COLO668 (cell line): ENCODE measurements at regions not wholly inside any gene's neighbourhood (a gene's known extent, or its start where the extent isn't known, plus 50 kb on each side); places are given as distances from the start of the nearest gene placed in this dataset.
"Not testable (repeated sequence)": the region's sequence is repeated elsewhere in the genome, so short reads cannot be mapped to it uniquely, and the experiment has no call there.

Experiments used
- DNase-seq: peaks from one replicate; lab custom pipeline; 2025; ENCODE audit not compliant: unreplicated experiment; lab: John Stamatoyannopoulos, UW

DNA sequence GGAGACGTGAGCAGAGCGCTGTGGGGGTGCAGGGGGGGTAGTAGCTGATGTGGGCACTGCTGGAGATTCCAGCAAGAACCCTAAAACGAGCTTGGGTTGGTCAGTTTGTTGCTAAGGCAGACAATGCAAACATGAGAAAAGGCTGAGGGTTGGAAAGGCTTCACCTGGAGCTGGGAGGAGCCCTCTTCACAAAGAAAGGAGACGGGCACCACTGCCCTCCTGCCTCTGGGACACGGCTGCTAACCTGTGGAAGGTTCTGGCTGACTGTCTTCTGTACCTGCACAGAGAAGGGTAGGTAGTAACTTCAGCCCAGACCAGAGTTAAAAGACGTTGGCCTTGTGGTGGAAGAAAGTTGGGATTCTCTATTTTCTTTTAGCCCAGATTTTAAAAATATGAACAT is 108.7 kb downstream of the SUCLA2 start:
- no peak for DNase-seq

DNA sequence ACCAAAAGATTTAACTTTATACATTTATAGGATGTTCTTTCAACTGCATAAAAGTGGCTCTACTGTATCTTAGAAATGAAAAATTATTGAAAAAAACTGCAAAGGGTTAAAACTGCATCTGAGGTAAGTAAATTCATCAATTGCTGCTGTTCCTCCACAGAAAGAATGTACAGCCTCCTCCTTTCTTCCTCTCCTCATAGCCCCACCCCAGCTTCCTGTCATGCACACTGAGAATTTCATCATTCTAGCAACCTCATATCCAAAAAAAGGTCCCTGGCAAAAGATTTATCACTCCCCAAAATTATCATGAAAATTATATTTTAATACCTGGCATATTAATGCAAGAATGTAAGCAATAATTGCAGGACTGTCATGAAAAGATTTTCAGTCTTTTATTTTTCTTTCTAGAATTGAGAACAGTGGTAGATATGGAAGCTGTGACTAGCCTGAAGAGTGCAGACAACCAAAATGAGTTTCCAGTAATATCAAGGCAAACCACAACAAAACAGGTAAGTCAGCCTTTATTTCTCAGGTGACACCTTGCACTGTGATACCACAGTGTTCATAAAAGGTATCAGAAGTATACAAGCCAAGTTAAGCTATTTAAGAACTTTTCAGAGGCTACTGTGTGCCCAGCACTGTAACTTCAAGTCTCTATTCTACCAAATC is 110.8 kb downstream of the SUCLA2 start:
- no peak for DNase-seq

GRCh38 chr13:47886314-47886713 is 114.8 kb downstream of the SUCLA2 start:
- no peak for DNase-seq

DNA sequence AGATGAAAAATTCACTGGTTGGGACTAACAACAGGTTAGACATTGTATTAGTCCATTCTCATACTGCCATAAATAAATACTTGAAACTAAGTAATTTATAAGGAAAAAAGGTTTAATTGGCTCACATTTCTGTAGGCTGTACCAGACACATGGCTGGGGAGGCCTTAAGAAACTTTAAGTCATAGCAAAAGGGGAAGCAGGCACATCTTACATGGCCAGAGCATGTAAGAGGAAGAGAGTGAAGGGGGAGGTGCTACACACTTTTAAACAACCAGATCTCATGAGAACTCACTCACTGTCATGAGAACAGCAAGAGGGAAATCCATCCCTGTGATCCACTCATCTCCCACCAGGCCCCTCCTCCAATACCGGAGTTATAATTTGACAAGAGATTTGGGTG is 125.9 kb downstream of the SUCLA2 start:
- no peak for DNase-seq

GRCh38 chr13:47873987-47874386 is 127.1 kb downstream of the SUCLA2 start:
- not testable (repeated sequence) for DNase-seq

DNA sequence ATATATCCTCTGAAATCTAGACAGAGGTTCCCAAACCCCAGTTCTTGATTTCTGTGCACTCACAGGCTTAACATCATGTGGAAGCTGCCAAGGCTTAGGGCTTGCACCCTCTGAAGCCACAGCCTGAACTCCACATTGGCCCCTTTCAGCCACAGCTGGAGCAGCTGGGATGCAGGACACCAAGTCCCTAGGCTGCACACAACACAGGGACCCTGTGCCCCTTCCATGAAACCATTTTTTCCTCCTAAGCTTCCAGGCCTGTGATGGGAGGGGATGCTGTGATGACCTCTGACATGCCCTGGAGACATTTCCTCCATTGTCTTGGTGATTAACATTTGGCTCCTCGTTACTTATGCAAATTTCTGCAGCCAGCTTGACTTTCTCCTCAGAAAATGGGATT is 127.8 kb downstream of the SUCLA2 start:
- not testable (repeated sequence) for DNase-seq

DNA sequence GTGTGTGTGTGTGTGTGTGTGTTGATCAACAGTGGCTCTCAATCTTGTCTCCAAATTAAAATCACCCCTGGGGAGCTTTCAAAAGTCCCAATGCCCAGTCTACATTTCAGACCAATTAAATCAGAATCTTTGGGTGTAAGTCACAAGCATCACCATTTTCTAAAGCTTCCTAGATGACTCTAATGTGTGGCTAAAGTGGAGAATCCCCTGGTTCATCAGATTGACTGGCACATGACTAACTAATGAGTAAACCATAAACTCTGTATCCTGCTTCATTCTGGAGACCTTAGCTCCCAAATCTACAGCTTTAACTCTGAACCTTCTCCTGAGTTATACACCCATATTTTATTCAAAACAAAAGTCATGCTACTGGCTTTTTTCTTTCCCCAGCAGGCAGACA is 131.3 kb downstream of the SUCLA2 start:
- no peak for DNase-seq

DNA sequence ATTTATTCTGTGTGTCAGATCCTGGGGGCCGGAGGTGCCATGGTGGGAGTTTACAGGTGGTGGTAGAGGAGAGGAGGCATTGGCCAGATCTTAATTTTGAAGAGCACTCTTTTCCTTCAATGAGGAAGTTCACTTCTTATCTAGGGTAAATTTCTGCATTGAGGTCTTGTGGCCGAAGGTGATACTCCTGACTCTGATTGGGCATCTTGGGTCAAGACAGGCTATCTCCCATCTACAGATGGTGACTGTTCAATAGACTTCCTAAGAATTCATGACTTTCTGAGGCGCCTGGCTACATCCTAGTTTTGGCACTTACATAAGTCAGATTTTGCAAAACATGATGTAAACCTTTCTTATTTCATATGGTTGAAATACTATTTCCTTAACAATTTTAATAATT is 135.2 kb downstream of the SUCLA2 start:
- no peak for DNase-seq

DNA sequence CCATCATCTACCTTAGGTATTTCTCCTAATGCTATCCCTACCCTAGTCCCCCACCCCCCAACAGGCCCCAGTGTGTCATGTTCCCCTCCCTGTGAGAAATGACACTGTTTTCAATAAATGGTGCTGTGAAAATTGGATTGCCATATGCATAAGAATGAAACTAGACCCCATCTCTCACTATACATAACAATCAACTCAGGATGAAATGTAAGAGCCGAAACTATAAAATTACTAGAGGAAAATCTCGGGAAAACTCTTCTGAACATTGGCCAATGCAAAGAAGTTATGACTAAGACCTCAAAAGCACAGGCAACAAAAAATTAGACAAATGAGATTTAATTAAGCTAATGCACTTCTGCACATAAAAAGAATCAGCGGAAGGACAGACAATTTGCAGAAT is 138.2 kb downstream of the SUCLA2 start:
- no peak for DNase-seq

GRCh38 chr13:47859165-47859564 is 141.9 kb downstream of the SUCLA2 start:
- DNase-seq, result no peak

DNA sequence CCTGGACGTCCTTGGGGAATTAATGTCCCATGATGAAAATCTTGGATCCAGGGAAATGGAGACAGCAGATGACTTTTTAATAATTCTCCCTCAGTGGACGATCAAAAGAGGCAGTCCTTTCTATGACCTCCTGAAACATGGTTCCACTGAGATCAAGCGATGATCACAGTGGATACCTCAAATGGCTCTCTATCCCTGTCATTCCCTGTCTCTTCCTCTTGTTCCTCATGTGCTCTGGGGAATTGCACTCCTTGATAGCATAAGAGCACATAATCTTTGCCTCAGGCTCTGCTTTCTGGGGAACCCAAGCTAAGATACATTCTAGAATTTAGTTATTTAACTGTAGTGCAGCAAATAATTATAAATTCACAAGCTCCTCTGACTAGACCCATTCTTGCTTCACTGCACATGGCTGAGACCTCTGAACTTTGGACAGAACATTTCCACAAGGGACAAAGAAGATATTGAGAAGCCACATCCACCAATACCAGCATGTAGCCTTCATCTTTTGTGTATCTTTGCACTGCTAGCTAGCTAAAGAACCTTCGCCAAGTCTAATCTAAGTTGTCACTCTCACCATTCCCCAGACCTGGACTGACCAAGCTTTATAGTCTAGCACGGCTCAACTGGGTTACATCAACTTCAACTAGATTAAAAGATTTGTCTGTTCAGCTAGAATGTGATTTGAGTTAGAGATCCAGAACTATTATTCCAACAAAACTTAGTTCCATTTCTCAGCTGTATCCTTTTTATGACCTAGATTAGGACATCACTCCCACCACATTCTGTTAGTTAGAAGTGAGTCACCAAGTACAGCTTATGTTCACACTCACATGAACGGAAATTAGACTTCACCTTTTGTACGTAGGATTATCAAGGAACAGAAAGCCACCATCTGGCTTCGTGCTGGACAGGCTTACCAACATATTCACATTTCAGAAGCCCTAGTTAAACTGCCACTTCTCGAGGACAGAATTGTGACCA is 142.7 kb downstream of the SUCLA2 start:
- no peak for DNase-seq

DNA sequence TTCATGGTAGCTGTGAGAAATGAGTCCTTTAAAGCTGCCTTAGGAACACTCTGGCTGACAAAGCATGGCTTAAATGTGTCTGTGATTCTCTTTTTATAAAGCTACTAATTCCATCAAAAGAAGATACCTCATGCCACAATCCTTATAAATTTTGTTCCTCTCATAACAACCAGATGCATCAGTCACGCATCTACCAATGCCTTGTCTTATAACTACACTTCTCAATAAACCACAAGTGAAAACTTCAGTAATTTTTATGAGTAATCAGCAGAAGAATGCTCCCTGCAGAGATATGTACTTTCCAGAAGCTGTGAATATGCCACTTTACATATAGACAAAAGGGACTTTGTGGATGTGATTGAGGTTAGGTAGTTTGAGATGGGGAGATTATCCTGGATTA is 147.8 kb downstream of the SUCLA2 start:
- no peak for DNase-seq

- no peak for DNase-seq
Measured at GRCh38 chr13:47846886-47847285, 154.2 kb downstream of the SUCLA2 start.

DNA sequence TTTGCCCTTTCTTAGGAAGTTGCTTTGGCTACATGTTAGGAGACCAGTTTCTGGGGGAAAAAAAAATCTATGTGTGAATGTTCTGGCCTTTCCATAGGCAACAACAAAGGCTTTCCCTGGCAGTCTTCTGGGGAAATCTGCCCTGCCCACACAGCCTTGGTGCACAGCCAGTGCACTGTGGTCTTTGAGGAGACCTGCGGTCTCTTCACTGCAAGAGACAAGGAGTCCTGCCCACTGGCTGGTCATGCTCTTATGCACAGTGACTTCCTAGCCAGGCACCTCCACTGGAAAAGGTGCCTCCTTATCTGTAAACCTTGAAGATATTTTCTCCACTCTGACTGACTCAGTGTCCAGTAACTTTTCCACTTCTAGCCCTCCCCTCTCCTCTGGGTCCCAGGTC is 155.1 kb downstream of the SUCLA2 start:
- no peak for DNase-seq

DNA sequence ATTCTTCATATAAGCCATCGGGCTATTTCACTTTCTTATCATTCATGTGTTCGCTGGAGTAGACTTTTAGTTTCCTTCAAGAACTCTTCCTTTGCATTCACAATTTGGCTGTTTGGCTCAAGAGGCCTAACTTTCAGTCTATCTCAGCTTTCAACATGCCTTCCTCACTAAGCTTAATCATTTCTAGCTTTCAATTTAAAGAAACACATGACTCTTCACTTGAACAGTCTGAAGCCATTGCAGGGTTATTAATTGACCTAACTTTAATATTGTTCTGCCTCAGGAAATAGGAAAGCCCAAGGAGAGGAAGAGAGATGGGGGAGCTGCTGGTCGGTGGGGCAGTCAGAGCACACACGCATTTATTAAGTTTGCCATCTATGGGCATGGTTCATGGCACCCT is 158.1 kb downstream of the SUCLA2 start:
- DNase-seq, result no peak

DNA sequence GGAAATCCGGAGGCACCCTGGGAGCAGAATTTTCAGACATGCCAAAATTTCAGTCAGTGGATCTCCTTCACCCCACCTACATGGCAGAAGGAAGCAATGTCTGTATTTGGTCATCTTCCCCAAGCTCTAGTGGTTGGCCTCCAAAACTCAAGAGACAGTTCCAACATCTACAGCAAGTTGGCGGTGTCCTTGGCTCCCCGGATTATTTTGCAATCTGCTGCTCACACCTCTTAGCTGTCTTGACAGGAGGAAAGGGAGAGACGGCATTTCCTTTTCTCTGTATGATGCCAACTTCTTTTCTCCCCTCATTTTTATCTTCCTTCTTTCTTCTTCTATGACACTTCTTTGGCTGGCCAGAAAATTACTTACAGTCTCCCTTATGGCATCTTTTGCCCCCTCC is 159.9 kb downstream of the SUCLA2 start:
- DNase-seq, result no peak

DNA sequence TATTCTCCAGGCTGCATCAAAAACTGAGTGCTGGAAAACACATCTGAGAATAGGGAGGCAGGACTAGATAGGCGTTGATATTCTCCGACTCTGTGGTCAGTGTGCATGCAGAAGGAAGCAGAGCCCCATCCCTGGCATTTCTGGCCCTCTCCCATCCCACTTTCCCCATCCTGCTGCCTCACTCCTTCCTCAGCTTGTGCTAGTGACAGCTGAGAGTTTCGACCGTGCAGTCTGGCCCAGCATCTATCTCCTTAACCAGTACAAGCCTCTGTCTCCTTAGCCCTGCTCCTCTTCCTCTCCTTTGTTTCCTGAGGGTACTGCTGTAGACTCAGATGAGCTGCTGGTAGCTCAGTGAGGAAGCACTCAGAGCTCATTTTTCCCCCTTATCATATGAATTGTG is 163.2 kb downstream of the SUCLA2 start:
- no peak for DNase-seq

GRCh38 chr13:47837104-47837880 is 163.8 kb downstream of the SUCLA2 start:
- DNase-seq, result no peak

DNA sequence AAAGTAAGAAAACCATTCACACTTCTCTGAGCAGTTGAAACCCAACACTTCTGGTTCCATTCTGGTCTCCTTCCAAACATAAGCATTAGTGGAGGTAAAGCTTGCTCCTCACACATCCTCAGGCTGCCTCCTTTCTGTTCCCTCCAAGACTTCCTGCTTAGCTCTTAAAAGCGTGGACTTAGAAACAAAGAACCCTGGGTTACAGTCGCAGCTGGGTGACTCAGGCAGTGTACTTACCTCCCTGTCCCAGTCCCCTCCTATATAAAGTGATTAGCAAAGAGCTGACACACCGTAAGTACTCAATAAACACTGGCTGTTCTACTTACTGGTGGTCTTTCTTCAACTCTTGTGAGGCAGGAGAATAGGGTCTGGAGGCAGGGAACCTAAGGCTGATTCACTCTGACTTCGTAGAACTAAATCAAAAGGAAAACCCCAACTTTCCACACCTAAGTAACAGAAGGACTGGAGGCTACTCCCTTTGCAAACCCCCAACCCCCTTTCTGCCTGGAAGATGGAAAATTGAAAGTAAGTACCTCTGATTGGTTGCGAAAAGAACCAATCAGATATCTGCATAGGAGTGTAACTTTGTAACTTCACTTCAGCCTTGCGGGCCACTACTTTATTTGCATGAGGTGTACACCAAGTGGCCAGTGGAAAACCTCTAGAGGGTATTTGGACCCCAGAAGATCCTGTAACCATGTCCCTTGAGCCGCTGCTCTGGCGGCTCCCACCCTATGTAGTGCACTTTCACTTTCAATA is 165.4 kb downstream of the SUCLA2 start:
- DNase-seq, result no peak

DNA sequence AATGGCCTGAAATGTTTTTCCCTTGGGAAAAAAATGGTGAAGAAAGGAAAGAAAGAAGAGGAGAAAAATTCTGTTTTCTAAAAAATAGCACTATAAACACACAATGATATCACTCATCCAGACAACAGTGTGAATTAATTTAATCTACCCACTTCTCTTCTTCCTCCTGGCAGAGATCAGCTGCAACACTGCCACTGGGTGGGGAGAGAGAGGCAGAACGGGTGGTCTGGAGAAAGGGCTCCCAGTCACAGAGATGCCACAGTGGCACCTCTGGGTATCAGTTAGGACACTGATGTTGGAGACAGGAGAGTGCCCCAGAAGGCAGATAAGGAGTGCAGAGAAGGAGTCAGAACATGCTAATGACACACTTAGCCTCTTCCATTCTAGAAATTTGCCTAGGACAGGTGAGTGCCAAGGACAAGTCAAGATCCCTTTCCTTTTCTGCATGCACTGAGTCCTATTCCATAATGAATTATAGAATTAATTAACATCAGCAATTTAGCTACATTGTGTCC is 168.6 kb downstream of the SUCLA2 start:
- no peak for DNase-seq

- no peak for DNase-seq
Measured at GRCh38 chr13:47831265-47831664, 169.8 kb downstream of the SUCLA2 start.
